Activated naive CD8-positive, alpha-beta T cell treated with anti-CD3 and anti-CD28 coated beads, Interleukin-2, amount 50 U/mL, for 24 hours (primary cell): ENCODE measurements at regions not wholly inside any gene's neighbourhood (a gene's known extent, or its start where the extent isn't known, plus 50 kb on each side); places are given as distances from the start of the nearest gene placed in this dataset.

Experiments used
- ATAC-seq: fragments of 150-1000 bp; cut with Tn5 transposase; one replicate; pipeline ENCODE4 v1.10.0; 2021
- DNase-seq: peaks from one replicate; pipeline ENCODE4 v3.0.0; 2021
- H3K27ac Mint-ChIP-seq: one replicate; pipeline ENCODE4 v1.8.0; 2021; ENCODE audit warnings: mild to moderate bottlenecking, mixed read lengths
- H3K27me3 Mint-ChIP-seq: one replicate; pipeline ENCODE4 v1.8.0; 2021; ENCODE audit warnings: mixed read lengths
- H3K36me3 Mint-ChIP-seq: one replicate; pipeline ENCODE4 v1.8.0; 2021; ENCODE audit warnings: low read depth, mixed read lengths
- H3K4me1 Mint-ChIP-seq: one replicate; pipeline ENCODE4 v1.8.0; 2021; ENCODE audit warnings: mixed read lengths
- H3K4me3 Mint-ChIP-seq: one replicate; pipeline ENCODE4 v1.8.0; 2021; ENCODE audit warnings: mild to moderate bottlenecking, moderate library complexity, mixed read lengths
- H3K9me3 Mint-ChIP-seq: one replicate; pipeline ENCODE4 v1.8.0; 2021; ENCODE audit warnings: mixed read lengths

DNA sequence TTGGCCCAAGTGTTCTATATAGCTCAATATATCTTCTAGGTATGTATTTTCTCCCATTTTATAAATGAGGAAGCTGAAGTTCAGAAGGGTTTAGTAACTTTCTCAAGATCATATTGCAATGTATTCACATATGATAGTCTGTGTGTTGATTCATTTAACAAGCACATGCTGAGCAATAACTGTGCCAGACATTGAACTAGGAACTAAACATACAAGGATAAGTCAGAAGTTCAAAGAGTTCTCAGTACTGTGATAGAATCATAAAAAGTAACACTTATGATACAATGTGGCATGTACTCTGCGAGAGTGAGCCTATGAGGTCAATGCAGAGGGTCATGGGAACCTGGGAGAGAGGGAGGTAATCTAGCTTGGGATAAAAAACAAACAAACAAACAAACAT is 1082.2 kb upstream of the TENM4 start:
- no peaks in the 10 kb centered on the region for H3K36me3 Mint-ChIP-seq
- H3K4me3 Mint-ChIP-seq = no peak overlapping the region
- no peaks in the 10 kb centered on the region for H3K9me3 Mint-ChIP-seq
- no peaks in the 10 kb centered on the region for H3K4me1 Mint-ChIP-seq
- H3K27ac Mint-ChIP-seq = no peak overlapping the region
- ATAC-seq (no peak), DNase-seq (no peak)
- no peaks in the 10 kb centered on the region for H3K27me3 Mint-ChIP-seq

- Mint-ChIP-seq H3K4me1 (no peaks in the 10 kb centered on the region), H3K4me3 (no peak overlapping the region), H3K27me3 (no peaks in the 10 kb centered on the region), H3K36me3 (no peaks in the 10 kb centered on the region), H3K9me3 (peaks cover 7% of the 10 kb centered on the region), H3K27ac (no peak overlapping the region)
- no peak for DNase-seq
- ATAC-seq = no peak
Measured at GRCh38 chr11:80521592-80521991, 1080.8 kb upstream of the TENM4 start.

DNA sequence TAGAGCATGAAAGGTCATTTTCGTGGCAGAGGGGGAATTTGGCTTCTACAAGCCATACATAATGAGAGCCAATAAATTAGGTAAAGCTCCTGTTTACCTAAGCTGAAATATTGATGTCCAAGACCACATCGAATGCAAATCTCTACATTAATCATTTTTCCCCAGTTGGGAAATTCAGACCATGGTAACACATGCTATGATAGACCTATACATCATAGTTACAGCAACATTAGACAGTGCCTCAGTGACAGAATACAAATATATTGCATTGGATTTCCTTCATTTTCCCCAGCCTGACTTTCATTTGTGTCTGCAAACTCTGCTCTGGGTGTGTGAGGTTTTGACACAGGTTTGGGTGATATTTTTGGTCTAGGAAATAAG is 1079.7 kb upstream of the TENM4 start:
- Mint-ChIP-seq H3K4me3 (no peak overlapping the region), H3K27ac (no peak overlapping the region), H3K9me3 (peaks cover 7% of the 10 kb centered on the region), H3K4me1 (no peaks in the 10 kb centered on the region), H3K36me3 (no peaks in the 10 kb centered on the region), H3K27me3 (no peaks in the 10 kb centered on the region)
- ATAC-seq (no peak), DNase-seq (no peak)

- DNase-seq (no peak), ATAC-seq (no peak)
- no peaks in the 10 kb centered on the region for H3K27me3 Mint-ChIP-seq
- no peak overlapping the region for H3K27ac Mint-ChIP-seq
- no peaks in the 10 kb centered on the region for H3K36me3 Mint-ChIP-seq
- peaks cover 7% of the 10 kb centered on the region for H3K9me3 Mint-ChIP-seq
- no peaks in the 10 kb centered on the region for H3K4me1 Mint-ChIP-seq
- no peak overlapping the region for H3K4me3 Mint-ChIP-seq
Measured at GRCh38 chr11:80519596-80520506, 1079.0 kb upstream of the TENM4 start.

DNA sequence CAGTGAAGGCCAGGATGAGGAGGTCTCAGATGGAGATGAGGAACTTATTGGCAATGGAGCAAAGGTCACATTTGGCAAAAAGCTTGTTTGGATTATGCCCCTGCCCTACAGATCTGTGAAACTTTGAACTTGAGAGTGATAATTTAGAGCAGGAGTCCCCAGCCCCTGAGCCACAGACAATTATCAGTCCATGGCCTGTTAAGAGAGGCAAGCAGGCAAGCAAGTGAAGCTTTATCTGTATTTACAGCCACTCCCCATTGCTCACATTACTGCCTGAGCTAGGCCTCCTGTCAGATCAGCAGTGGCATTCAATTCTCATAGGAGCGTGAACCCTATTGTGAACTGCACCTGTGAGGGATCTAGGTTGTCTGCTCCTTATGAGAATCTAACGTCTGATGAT is 1076.9 kb upstream of the TENM4 start:
- no peaks in the 10 kb centered on the region for H3K4me1 Mint-ChIP-seq
- no peak for DNase-seq
- ATAC-seq = no peak
- no peak overlapping the region for H3K4me3 Mint-ChIP-seq
- H3K36me3 Mint-ChIP-seq = no peaks in the 10 kb centered on the region
- no peaks in the 10 kb centered on the region for H3K27me3 Mint-ChIP-seq
- H3K9me3 Mint-ChIP-seq = peaks cover 11% of the 10 kb centered on the region
- no peak overlapping the region for H3K27ac Mint-ChIP-seq

DNA sequence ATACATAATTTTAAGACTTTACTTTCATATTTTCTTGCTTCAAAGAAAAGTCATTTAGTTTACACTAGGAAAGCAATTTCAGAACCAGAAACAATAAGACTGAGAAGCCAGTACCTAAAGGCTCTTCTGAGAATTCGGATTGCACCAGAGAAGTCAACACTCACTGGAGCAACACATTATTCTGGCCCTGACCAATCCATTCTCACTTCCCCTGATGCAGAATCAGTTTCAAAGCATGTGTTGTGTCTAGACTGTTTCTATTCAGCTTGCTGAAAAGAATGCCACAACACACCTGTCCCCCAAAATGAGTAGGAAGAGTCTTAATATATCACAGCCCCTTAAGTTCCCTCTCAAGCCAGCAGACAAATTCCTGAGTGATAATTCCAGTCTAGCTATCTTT is 1074.3 kb upstream of the TENM4 start:
- H3K4me1 Mint-ChIP-seq = no peaks in the 10 kb centered on the region
- H3K36me3 Mint-ChIP-seq = no peaks in the 10 kb centered on the region
- H3K9me3 Mint-ChIP-seq = peaks cover 18% of the 10 kb centered on the region
- H3K27me3 Mint-ChIP-seq = no peaks in the 10 kb centered on the region
- no peak for ATAC-seq
- no peak overlapping the region for H3K4me3 Mint-ChIP-seq
- no peak for DNase-seq
- H3K27ac Mint-ChIP-seq = no peak overlapping the region

- Mint-ChIP-seq H3K36me3 (no peaks in the 10 kb centered on the region), H3K4me3 (no peak overlapping the region), H3K4me1 (no peaks in the 10 kb centered on the region), H3K27ac (no peak overlapping the region), H3K27me3 (no peaks in the 10 kb centered on the region), H3K9me3 (peaks cover 25% of the 10 kb centered on the region)
- no peak for ATAC-seq
- DNase-seq = no peak
Measured at GRCh38 chr11:80512491-80512890, 1071.7 kb upstream of the TENM4 start.

- peaks cover 18% of the 10 kb centered on the region for H3K9me3 Mint-ChIP-seq
- no peaks in the 10 kb centered on the region for H3K4me1 Mint-ChIP-seq
- ATAC-seq = no peak
- no peaks in the 10 kb centered on the region for H3K27me3 Mint-ChIP-seq
- H3K27ac Mint-ChIP-seq = no peak overlapping the region
- H3K36me3 Mint-ChIP-seq = no peaks in the 10 kb centered on the region
- no peak for DNase-seq
- H3K4me3 Mint-ChIP-seq = no peak overlapping the region
Measured at GRCh38 chr11:80505771-80506170, 1064.9 kb upstream of the TENM4 start.

GRCh38 chr11:80503990-80504389 is 1063.2 kb upstream of the TENM4 start:
- Mint-ChIP-seq H3K27me3 (no peaks in the 10 kb centered on the region), H3K9me3 (peaks cover 22% of the 10 kb centered on the region), H3K27ac (no peak overlapping the region), H3K4me3 (no peak overlapping the region), H3K4me1 (no peaks in the 10 kb centered on the region), H3K36me3 (no peaks in the 10 kb centered on the region)
- no peak for DNase-seq
- ATAC-seq = no peak

- peaks cover 17% of the 10 kb centered on the region for H3K9me3 Mint-ChIP-seq
- H3K4me3 Mint-ChIP-seq = no peak overlapping the region
- no peaks in the 10 kb centered on the region for H3K27me3 Mint-ChIP-seq
- no peaks in the 10 kb centered on the region for H3K36me3 Mint-ChIP-seq
- ATAC-seq = no peak
- no peak for DNase-seq
- no peaks in the 10 kb centered on the region for H3K4me1 Mint-ChIP-seq
- no peak overlapping the region for H3K27ac Mint-ChIP-seq
Measured at GRCh38 chr11:80502511-80502910, 1061.7 kb upstream of the TENM4 start.

DNA sequence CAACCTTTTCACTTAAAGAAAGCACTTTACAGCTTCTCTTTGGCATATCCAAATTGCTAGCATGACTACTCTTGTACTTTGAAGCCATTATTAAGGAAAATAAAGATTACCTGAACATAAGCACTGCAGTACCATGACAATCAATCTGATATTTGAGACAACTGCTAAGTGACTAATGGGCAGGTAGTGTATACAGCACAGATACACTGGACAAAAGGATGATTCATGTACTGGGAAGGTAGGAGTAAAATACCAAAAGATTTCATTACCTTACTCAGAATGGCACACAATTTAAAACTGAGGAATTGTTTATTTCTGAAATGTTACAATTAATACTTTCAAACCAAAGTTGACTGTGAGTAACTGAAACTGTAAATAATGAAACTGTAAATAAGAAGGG is 1054.3 kb upstream of the TENM4 start:
- Mint-ChIP-seq H3K4me1 (no peaks in the 10 kb centered on the region), H3K4me3 (no peak overlapping the region), H3K27ac (no peak overlapping the region), H3K9me3 (peaks cover 16% of the 10 kb centered on the region), H3K27me3 (no peaks in the 10 kb centered on the region), H3K36me3 (no peaks in the 10 kb centered on the region)
- ATAC-seq = no peak
- no peak for DNase-seq

DNA sequence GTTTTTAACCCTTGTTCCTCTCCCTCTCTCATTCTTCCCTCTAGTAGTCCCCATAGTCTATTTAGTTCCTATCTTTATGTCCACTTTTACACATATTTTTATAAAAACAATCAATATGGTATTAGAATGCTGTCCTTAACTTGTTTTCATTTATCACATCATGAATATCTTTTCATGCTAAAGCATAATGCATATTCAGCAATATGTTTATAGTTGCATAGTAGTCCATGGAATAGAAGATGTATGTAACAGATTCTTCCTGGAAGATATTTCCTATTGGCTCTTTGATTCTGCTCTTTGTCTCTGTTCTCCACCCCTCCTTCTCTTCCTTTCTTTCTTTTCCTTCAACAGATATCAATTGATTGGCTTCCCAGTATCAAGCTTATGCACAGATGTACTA is 1047.1 kb upstream of the TENM4 start:
- H3K36me3 Mint-ChIP-seq = no peaks in the 10 kb centered on the region
- no peak overlapping the region for H3K4me3 Mint-ChIP-seq
- H3K4me1 Mint-ChIP-seq = no peaks in the 10 kb centered on the region
- no peaks in the 10 kb centered on the region for H3K27me3 Mint-ChIP-seq
- H3K9me3 Mint-ChIP-seq = peaks cover 8% of the 10 kb centered on the region
- ATAC-seq (no peak), DNase-seq (no peak)
- H3K27ac Mint-ChIP-seq = no peak overlapping the region

GRCh38 chr11:80486678-80487077 is 1045.8 kb upstream of the TENM4 start:
- Mint-ChIP-seq H3K4me1 (no peaks in the 10 kb centered on the region), H3K27ac (no peak overlapping the region), H3K4me3 (no peak overlapping the region), H3K9me3 (peaks cover 12% of the 10 kb centered on the region), H3K36me3 (no peaks in the 10 kb centered on the region), H3K27me3 (no peaks in the 10 kb centered on the region)
- ATAC-seq (no peak), DNase-seq (no peak)

GRCh38 chr11:80477178-80477577 is 1036.3 kb upstream of the TENM4 start:
- DNase-seq (no peak), ATAC-seq (no peak)
- no peak overlapping the region for H3K4me3 Mint-ChIP-seq
- no peaks in the 10 kb centered on the region for H3K27me3 Mint-ChIP-seq
- no peaks in the 10 kb centered on the region for H3K4me1 Mint-ChIP-seq
- H3K27ac Mint-ChIP-seq = no peak overlapping the region
- no peaks in the 10 kb centered on the region for H3K36me3 Mint-ChIP-seq
- H3K9me3 Mint-ChIP-seq = peaks cover 8% of the 10 kb centered on the region

DNA sequence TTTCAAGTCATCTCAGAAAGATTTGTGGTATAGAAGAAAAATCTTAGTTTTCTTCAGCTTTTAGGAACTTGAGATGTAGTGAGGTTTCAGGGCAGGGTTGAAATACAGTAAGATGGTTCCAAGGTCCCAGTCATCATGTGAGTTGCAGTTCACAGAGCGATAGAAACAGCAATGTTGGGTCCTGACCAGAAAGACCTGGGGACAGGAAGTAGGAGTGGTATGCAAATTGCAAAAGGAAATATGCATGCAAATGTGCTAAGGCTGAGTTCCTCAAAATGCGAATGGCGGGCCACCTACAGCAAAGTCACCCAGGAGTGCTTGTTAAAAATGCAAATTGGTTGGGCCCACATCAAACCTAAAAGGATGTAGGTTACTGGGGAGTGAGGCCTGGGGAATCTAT is 1032.7 kb upstream of the TENM4 start:
- no peaks in the 10 kb centered on the region for H3K27me3 Mint-ChIP-seq
- H3K36me3 Mint-ChIP-seq = no peaks in the 10 kb centered on the region
- no peaks in the 10 kb centered on the region for H3K4me1 Mint-ChIP-seq
- DNase-seq (no peak), ATAC-seq (no peak)
- H3K4me3 Mint-ChIP-seq = no peak overlapping the region
- H3K27ac Mint-ChIP-seq = no peak overlapping the region
- H3K9me3 Mint-ChIP-seq = peaks cover 8% of the 10 kb centered on the region

- Mint-ChIP-seq H3K27ac (no peak overlapping the region), H3K9me3 (peaks cover 25% of the 10 kb centered on the region), H3K27me3 (no peaks in the 10 kb centered on the region), H3K4me3 (no peak overlapping the region), H3K36me3 (no peaks in the 10 kb centered on the region), H3K4me1 (no peaks in the 10 kb centered on the region)
- ATAC-seq = no peak
- no peak for DNase-seq
Measured at GRCh38 chr11:80469871-80470270, 1029.0 kb upstream of the TENM4 start.
